HG03064 (cell line): ENCODE measurements at regions not wholly inside any gene's neighbourhood (a gene's known extent, or its start where the extent isn't known, plus 50 kb on each side); places are given as distances from the start of the nearest gene placed in this dataset.

Experiments used
- ATAC-seq: cut with Tn5 transposase; IDR thresholded peaks from one replicate; pipeline ENCODE4 v1.9.1; 2021; ENCODE audit warnings: low read depth; ENCODE audit not compliant: unreplicated experiment

- ATAC-seq: no peak
Observed at GRCh38 chr1:82932727-82933126, 1066.2 kb downstream of the TTLL7 start.

- no peak for ATAC-seq
Observed at GRCh38 chr1:82932207-82932606, 1066.7 kb downstream of the TTLL7 start.

GRCh38 chr1:82931006-82931405 is 1067.9 kb downstream of the TTLL7 start:
- no peak for ATAC-seq

- no peak for ATAC-seq
Observed at GRCh38 chr1:82927753-82928152, 1071.2 kb downstream of the TTLL7 start.

- no peak for ATAC-seq
Observed at GRCh38 chr1:82924666-82925065, 1074.3 kb downstream of the TTLL7 start.

- no peak for ATAC-seq
Observed at GRCh38 chr1:82923931-82924330, 1075.0 kb downstream of the TTLL7 start.

- no peak for ATAC-seq
Observed at GRCh38 chr1:82921759-82922158, 1077.2 kb downstream of the TTLL7 start.

GRCh38 chr1:82920418-82921248 is 1078.3 kb downstream of the TTLL7 start:
- ATAC-seq: no peak

GRCh38 chr1:82919837-82920236 is 1079.1 kb downstream of the TTLL7 start:
- ATAC-seq: no peak

- no peak for ATAC-seq
Observed at GRCh38 chr1:82907313-82907712, 1091.6 kb downstream of the TTLL7 start.

- ATAC-seq: no peak
Observed at GRCh38 chr1:82903626-82904025, 1095.3 kb downstream of the TTLL7 start.

GRCh38 chr1:82901561-82901960 is 1097.4 kb downstream of the TTLL7 start:
- no peak for ATAC-seq

- no peak for ATAC-seq
Observed at GRCh38 chr1:82901118-82901517, 1097.8 kb downstream of the TTLL7 start.

GRCh38 chr1:82899017-82899416 is 1098.3 kb downstream of the ADGRL2 start:
- ATAC-seq: no peak

- ATAC-seq: no peak
Observed at GRCh38 chr1:82897549-82897948, 1096.8 kb downstream of the ADGRL2 start.

GRCh38 chr1:82896036-82896435 is 1095.3 kb downstream of the ADGRL2 start:
- no peak for ATAC-seq

GRCh38 chr1:82894635-82895034 is 1093.9 kb downstream of the ADGRL2 start:
- ATAC-seq: no peak

- no peak for ATAC-seq
Observed at GRCh38 chr1:82893712-82894470, 1093.2 kb downstream of the ADGRL2 start.

- ATAC-seq: no peak
Observed at GRCh38 chr1:82880506-82880905, 1079.8 kb downstream of the ADGRL2 start.

GRCh38 chr1:82879701-82880305 is 1079.1 kb downstream of the ADGRL2 start:
- ATAC-seq: no peak

GRCh38 chr1:82875170-82875569 is 1074.4 kb downstream of the ADGRL2 start:
- no peak for ATAC-seq
